ENCODE measurements at regions not wholly inside any gene's neighbourhood (a gene's known extent, or its start where the extent isn't known, plus 50 kb on each side); places are given as distances from the start of the nearest gene placed in this dataset.

DNA sequence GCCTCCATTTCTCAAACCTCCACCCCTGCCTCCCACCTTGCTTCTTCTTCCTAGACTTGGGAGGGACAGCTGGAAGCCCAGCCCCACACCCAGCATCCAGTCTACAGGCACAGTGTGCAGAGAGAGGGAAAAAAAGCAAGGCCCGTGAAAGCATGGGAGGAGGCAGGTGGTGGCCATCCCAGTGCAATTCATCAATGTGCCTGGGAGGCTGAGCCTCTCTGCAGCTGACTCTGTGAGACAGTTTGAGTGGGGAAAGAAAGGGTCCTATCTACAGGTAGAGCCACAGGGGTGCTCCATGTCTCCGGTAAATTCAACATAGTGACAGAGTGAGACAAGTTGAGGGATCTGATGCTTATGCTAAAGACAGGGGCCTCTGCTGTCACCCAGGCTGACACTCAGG is 340.6 kb downstream of the DYSF start:
- H3K4me3 Mint-ChIP-seq, result no peak overlapping the region
- Histone ChIP-seq H3K27ac (ENCODE audit: low read depth) (no peak overlapping the region), H3K4me3 (no peak overlapping the region), H4K20me1 (replicated peaks; ENCODE audit: insufficient read depth) (no peaks in the 10 kb centered on the region), H3K79me2 (replicated peaks; ENCODE audit: insufficient read depth) (no peaks in the 10 kb centered on the region), H3K27me3 (ENCODE audit: insufficient read depth) (no peaks in the 10 kb centered on the region), H3F3A (replicated peaks; ENCODE audit: low read depth) (no peaks in the 10 kb centered on the region), H3K36me3 (ENCODE audit: insufficient read depth) (no peaks in the 10 kb centered on the region), H2AFZ (no peak overlapping the region), H3K9me2 (ENCODE audit: insufficient read depth) (no peaks in the 10 kb centered on the region; the same call in 1 of the 2 replicates), H3K4me1 (ENCODE audit: insufficient read depth) (no peaks in the 10 kb centered on the region), H3K4me2 (no peak overlapping the region)
- peaks cover 5% of the 10 kb centered on the region; the same call in 2 of the 3 replicates for H3K4me1 Mint-ChIP-seq
- ATAC-seq, result no peak
- no peaks in the 10 kb centered on the region; the same call in 2 of the 3 replicates for H3K9me3 Mint-ChIP-seq
- TF ChIP-seq ZNF331 (CRISPR knock-in tag; IDR thresholded peaks at IDR 0.05; ENCODE audit: low read depth), result no peak
- TF ChIP-seq POLR2AphosphoS5 (IDR thresholded peaks at IDR 0.05; ENCODE audit: low read depth), result no peak
- TF ChIP-seq EZH2phosphoT487 (IDR thresholded peaks at IDR 0.05; ENCODE audit: unreplicated experiment), result no peak
- TF ChIP-seq, protein P1, sequence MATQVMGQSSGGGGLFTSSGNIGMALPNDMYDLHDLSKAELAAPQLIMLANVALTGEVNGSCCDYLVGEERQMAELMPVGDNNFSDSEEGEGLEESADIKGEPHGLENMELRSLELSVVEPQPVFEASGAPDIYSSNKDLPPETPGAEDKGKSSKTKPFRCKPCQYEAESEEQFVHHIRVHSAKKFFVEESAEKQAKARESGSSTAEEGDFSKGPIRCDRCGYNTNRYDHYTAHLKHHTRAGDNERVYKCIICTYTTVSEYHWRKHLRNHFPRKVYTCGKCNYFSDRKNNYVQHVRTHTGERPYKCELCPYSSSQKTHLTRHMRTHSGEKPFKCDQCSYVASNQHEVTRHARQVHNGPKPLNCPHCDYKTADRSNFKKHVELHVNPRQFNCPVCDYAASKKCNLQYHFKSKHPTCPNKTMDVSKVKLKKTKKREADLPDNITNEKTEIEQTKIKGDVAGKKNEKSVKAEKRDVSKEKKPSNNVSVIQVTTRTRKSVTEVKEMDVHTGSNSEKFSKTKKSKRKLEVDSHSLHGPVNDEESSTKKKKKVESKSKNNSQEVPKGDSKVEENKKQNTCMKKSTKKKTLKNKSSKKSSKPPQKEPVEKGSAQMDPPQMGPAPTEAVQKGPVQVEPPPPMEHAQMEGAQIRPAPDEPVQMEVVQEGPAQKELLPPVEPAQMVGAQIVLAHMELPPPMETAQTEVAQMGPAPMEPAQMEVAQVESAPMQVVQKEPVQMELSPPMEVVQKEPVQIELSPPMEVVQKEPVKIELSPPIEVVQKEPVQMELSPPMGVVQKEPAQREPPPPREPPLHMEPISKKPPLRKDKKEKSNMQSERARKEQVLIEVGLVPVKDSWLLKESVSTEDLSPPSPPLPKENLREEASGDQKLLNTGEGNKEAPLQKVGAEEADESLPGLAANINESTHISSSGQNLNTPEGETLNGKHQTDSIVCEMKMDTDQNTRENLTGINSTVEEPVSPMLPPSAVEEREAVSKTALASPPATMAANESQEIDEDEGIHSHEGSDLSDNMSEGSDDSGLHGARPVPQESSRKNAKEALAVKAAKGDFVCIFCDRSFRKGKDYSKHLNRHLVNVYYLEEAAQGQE (IDR thresholded peaks at IDR 0.05; ENCODE audit: unreplicated experiment), result no peak
- no peak for TF ChIP-seq ZNF114 (CRISPR knock-in tag; IDR thresholded peaks at IDR 0.05)
- TF ChIP-seq STAT1 (IDR thresholded peaks at IDR 0.05; ENCODE audit: unreplicated experiment), result no peak
- peaks cover 8% of the 10 kb centered on the region for H3K27me3 Mint-ChIP-seq (ENCODE audit: insufficient read depth, low read depth, poor library complexity)
- no peak overlapping the region for H3K27ac Mint-ChIP-seq
- DNase-seq (ENCODE audit: low spot score), result no peak
- no peaks in the 10 kb centered on the region for H3K36me3 Mint-ChIP-seq (ENCODE audit: low read depth)

DNA sequence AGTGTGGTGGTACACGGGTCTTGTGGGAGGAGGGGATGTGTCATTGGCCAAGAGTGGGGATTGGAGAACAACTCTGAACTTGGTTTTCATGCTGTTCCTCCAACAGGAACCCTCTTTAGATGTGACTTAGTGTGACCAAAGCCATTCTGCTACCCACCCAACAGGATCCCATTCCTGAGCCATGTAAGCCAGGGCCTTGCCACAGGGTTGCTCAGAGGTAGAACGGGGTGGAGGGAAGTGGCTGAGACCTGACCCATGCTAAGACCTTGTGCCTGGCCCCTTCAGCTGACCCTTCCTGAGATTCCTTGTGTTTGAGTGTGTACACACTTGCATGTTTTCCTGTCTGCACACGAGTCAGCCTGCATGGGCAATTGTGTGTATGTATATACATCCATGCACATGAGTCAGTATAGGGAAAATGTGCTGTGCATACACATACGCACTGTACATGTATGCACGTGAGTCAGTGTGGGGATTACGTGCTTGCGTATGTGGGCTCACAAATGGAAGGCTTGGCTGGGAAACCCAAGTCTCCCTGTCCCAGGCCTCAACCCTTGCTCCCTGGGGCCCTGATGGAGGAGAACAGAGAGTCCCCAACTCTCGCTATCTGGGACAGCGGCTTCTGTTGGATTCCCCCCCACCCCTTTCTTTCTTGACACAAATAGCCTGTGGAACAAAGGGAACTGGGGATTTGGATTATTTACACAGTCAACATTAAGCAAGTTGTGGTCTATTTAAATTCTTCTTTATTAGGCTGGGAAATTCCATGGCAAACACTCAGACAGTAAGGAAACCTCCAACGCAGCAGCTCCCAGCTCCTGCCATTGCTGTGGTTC is 339.8 kb downstream of the DYSF start:
- no peaks in the 10 kb centered on the region for H3K4me1 ChIP-seq (ENCODE audit: insufficient read depth)
- Mint-ChIP-seq H3K4me3 (no peak overlapping the region), H3K36me3 (ENCODE audit: low read depth) (no peaks in the 10 kb centered on the region), H3K4me1 (peaks cover 5% of the 10 kb centered on the region; the same call in 2 of the 3 replicates), H3K9me3 (no peaks in the 10 kb centered on the region; the same call in 2 of the 3 replicates), H3K27me3 (ENCODE audit: insufficient read depth, low read depth, poor library complexity) (peaks cover 8% of the 10 kb centered on the region), H3K27ac (no peak overlapping the region)
- no peaks in the 10 kb centered on the region for H3K27me3 ChIP-seq (ENCODE audit: insufficient read depth)
- H4K20me1 ChIP-seq (replicated peaks; ENCODE audit: insufficient read depth), result no peaks in the 10 kb centered on the region
- H2AFZ ChIP-seq, result no peak overlapping the region
- no peak for ATAC-seq
- H3K27ac ChIP-seq (ENCODE audit: low read depth), result no peak overlapping the region
- no peaks in the 10 kb centered on the region for H3F3A ChIP-seq (replicated peaks; ENCODE audit: low read depth)
- H3K4me3 ChIP-seq, result no peak overlapping the region
- TF ChIP-seq ZNF331 (CRISPR knock-in tag; IDR thresholded peaks at IDR 0.05; ENCODE audit: low read depth) (no peak), JUNB (IDR thresholded peaks at IDR 0.05; ENCODE audit: unreplicated experiment) (no peak), STAT1 (IDR thresholded peaks at IDR 0.05; ENCODE audit: unreplicated experiment) (no peak)
- TF ChIP-seq, protein P2, sequence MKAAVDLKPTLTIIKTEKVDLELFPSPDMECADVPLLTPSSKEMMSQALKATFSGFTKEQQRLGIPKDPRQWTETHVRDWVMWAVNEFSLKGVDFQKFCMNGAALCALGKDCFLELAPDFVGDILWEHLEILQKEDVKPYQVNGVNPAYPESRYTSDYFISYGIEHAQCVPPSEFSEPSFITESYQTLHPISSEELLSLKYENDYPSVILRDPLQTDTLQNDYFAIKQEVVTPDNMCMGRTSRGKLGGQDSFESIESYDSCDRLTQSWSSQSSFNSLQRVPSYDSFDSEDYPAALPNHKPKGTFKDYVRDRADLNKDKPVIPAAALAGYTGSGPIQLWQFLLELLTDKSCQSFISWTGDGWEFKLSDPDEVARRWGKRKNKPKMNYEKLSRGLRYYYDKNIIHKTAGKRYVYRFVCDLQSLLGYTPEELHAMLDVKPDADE (IDR thresholded peaks at IDR 0.05), result no peak
- H3K79me2 ChIP-seq (replicated peaks; ENCODE audit: insufficient read depth), result no peaks in the 10 kb centered on the region
- DNase-seq (ENCODE audit: low spot score), result no peak
- no peaks in the 10 kb centered on the region for H3K36me3 ChIP-seq (ENCODE audit: insufficient read depth)
- no peak overlapping the region for H3K4me2 ChIP-seq
- no peaks in the 10 kb centered on the region; the same call in 1 of the 2 replicates for H3K9me2 ChIP-seq (ENCODE audit: insufficient read depth)
